IPS-18c (cell line): ENCODE measurements at regions not wholly inside any gene's neighbourhood (a gene's known extent, or its start where the extent isn't known, plus 50 kb on each side); places are given as distances from the start of the nearest gene placed in this dataset.
"Not testable (repeated sequence)": the region's sequence is repeated elsewhere in the genome, so short reads cannot be mapped to it uniquely, and the experiment has no call there.

Source experiments
- H3K4me3 ChIP-seq: 2 replicates; pipeline ENCODE4 v1.7.0; 2013; ENCODE audit warnings: low read depth, mild to moderate bottlenecking, low read length, moderate library complexity; ENCODE audit not compliant: insufficient read depth
- H3K9me3 ChIP-seq: one replicate; pipeline ENCODE4 v1.6.1; 2013; ENCODE audit warnings: mild to moderate bottlenecking, low read length, moderate library complexity; ENCODE audit not compliant: control insufficient read depth, insufficient read depth

DNA sequence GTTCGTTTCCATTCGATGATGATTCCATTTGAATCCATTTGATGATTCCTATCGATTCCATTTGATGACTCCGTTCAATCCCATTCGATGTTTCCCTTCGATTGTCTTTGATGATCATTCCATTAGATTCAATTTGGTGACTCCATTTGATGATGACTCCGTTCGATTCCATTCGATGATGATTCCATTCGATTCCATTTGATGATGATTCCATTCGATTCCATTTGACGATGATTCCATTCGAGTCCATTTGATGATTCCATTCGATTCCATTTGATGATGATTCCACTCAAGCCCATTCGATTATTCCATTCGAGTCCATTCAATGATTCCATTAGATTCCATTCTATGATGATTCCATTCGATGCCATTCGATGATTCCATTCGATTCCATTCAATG, 2730.6 kb downstream of the RPIA start:
- not testable (repeated sequence) for H3K4me3 ChIP-seq, H3K9me3 ChIP-seq

DNA sequence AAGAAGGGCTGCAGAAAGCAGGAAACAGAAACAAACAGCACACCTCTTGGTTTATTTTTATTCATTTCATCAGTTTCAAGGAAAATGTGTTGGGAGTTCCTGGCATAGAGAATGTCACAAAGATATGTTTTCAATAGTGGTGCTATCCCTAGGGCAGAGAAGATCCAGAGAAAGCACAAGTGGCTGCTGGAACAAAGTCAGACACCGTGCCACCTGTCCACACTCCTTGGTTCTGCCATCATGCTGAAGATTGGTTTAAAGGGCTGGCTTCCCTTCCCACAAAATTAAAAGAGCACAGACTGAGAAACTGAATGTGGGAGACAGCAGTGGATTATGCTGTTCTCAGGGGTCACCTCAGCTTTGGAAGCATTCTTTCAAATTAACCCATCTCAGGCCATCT, 2735.7 kb downstream of the RPIA start:
- not testable (repeated sequence) for H3K4me3 ChIP-seq, H3K9me3 ChIP-seq

DNA sequence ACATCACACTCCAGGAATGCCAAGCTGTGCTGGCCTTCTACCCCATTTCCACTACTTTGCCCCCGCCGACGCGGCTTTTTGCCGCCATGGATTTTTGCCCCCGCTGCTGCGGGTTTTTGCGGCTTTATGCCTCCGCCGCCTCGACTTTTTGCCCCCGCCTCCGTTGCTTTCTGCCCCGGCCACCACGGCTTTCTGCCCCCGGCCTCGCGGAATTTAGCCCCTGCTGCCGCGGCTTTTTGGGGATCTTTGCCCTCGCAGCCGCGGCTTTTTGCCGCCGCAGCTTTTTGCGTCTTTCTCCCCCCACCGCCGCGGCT, 2750.4 kb downstream of the RPIA start:
- not testable (repeated sequence) for H3K9me3 ChIP-seq
- peak overlapping the region; percentile 58; the same call in 1 of the 2 replicates for H3K4me3 ChIP-seq

- peak overlapping the region; percentile 58 for H3K4me3 ChIP-seq
Observed at GRCh38 chr2:91442246-91442905, 2750.9 kb downstream of the RPIA start.

DNA sequence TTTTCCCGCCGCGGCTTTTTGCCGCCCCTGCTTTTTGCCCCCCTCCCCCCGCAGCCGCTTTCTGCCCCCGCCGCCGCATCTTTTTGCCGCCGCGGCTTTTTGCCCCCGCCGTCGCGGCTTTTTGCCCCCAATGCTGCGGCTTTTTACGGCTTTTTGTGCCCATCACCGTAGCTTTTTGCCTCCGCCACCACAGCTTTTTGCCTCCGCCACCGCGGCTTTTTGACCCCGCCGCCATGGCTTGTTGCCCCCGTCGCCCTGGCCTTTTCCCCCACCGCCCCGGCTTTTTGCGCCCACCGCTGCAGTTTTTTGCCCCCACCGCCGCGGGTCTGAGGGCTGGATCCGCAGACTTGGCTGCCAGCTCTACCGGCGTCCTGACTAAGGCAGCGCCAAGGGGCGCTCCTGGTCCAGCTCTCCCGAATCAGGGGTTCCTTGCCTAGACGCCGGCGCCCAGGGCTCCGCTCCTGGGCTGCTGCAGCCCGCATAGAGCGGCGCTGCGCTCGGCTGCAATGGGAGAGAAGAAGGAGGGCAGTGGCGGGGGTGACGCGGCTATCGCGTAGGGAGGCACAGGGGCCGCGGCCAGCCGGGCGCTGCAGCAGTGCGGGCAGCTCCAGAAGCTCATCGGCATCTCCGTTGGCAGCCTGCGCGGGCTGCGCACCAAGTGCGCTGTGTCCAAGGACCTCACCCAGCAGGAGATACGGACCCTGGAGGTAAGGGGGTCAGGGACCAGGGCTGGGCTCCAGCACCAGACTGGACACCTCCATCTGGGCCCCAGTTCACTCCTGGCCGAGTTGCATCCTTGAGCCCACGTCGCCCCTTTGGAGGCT, 2751.6 kb downstream of the RPIA start:
- H3K9me3 ChIP-seq, result peaks cover 11% of the 10 kb centered on the region
- H3K4me3 ChIP-seq, result peak overlapping the region; percentile 58; the same call in 1 of the 2 replicates

More at GRCh38 chr2:91442246-91442905, 2750.9 kb downstream of the RPIA start:
- peaks cover 9% of the 10 kb centered on the region for H3K9me3 ChIP-seq

- H3K9me3 ChIP-seq, result peaks cover 11% of the 10 kb centered on the region
- not testable (repeated sequence) for H3K4me3 ChIP-seq
Observed at GRCh38 chr2:91443730-91444115, 2752.2 kb downstream of the RPIA start.

DNA sequence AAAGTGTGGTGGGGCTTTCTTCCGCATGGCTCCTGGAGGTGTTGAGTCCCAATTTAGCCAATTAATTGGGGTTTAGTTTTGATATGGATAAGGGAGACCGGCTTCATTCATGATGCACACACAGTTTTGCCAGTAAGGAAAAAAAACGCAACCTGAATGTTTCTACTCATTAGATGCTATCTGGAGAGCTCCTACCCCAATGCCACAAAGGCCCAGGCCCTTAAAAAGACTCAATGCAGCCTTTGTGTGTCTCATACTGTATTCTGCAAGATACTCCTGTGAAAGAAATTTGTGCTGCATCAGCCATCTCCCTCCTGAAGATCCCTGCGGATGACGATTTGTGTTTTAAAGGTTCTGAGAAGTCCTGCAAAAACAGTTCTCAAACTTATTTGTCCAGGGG, 2754.2 kb downstream of the RPIA start:
- H3K9me3 ChIP-seq, result peaks cover 11% of the 10 kb centered on the region
- H3K4me3 ChIP-seq, result not testable (repeated sequence)

GRCh38 chr2:91446489-91446888, 2755.0 kb downstream of the RPIA start:
- not testable (repeated sequence) for H3K4me3 ChIP-seq
- H3K9me3 ChIP-seq, result peaks cover 11% of the 10 kb centered on the region

- peaks cover 11% of the 10 kb centered on the region for H3K9me3 ChIP-seq
Observed at GRCh38 chr2:91446915-91447314, 2755.4 kb downstream of the RPIA start.

DNA sequence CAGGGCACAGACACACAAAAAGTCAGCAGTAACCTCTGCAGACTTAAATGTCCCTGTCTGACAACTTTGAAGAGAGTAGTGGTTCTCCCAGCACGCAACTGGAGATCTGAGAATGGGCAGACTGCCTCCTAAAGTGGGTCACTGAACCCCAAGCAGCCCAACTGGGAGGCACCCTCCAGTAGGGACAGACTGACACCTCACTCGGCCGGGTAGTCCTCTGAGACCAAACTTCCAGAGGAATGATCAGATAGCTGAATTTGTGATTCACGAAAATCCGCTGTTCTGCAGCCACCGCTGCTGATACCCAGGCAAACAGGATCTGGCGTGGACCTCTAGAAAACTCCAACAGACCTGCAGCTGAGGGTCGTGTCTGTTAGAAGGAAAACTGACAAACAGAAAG, 2756.0 kb downstream of the RPIA start:
- not testable (repeated sequence) for H3K4me3 ChIP-seq, H3K9me3 ChIP-seq

More at GRCh38 chr2:91446915-91447314, 2755.4 kb downstream of the RPIA start:
- H3K4me3 ChIP-seq, result not testable (repeated sequence)

DNA sequence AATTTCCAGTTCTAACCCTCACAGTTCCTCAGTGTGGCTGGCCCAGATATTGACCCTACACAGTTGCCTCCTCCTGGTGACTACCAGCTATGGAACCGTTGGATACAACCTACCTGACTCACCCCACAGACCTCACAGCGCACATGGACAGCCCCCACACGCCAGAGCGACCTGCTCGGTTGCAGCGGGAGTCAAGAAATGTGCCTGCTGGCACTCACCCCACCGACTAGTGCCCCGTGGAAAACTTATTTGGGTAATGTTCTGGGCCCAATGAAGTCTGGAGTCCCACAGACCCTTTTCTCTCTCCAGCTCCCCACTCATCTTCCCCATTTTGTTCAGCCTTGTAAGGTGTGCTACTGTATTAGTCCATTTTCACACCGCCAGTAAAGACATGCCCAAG, 2770.8 kb downstream of the RPIA start:
- not testable (repeated sequence) for H3K4me3 ChIP-seq, H3K9me3 ChIP-seq

GRCh38 chr2:91463007-91463406, 2771.5 kb downstream of the RPIA start:
- not testable (repeated sequence) for H3K4me3 ChIP-seq, H3K9me3 ChIP-seq

DNA sequence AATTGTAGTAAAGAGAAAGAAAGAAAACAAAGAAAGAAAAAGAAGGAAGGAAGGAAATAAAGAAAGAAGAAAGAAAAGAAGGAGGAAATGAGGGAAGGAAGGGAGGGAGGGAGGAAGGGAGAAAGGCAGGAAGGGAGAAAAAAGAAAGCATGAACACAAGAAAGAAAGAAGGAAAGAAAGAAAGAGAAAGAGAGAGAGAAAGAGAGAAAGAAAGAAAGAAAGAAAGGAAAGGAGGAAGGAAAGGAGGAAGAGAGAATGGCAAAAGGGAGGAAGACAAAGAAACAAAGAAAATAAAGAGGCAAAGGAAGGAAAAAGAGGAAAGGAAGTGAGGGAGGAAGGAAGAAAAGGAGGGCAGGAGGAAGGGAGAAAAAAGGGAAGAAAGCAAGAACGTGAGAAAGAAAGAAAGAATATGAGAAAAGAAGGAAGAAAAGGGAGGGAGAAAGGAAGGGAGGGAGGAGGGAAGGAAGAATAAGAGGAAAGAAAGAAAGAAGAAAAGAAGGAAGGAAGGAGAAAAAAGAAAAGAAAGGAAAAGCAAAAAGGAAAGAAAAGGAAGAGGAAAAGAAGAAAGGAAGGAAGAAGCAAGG, 2775.4 kb downstream of the RPIA start:
- not testable (repeated sequence) for H3K9me3 ChIP-seq, H3K4me3 ChIP-seq

DNA sequence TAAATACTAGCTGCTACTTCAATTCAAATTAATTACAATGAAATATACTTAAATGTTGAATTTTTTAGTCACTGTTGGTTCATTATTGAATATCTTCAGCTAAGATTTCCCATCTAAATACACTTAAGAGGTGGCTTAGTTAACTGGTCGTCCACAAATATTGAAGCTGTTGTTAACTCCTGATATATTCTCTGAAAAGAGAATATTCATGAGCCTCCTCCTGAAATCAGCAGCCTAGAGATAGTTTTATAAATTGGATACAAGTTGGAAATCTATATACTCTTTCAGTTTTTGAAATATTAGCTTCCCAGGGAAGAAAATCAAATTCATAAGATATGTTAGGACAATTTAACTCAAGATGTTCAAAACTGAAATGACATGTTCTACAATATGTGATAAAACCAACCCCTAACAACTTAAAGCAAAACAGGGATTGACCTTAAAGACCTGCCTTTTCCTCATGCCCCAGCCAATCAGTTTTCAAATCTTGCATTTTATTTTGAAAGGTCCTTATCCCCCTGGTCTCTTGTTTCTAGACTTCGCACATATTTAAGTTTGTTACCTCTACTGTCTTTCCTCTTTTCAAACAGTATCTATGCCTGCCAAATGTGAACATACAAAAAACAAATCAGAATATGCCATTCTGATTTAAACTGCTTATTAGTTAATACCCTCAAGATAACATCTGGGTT, 2784.9 kb downstream of the RPIA start:
- not testable (repeated sequence) for H3K9me3 ChIP-seq, H3K4me3 ChIP-seq

DNA sequence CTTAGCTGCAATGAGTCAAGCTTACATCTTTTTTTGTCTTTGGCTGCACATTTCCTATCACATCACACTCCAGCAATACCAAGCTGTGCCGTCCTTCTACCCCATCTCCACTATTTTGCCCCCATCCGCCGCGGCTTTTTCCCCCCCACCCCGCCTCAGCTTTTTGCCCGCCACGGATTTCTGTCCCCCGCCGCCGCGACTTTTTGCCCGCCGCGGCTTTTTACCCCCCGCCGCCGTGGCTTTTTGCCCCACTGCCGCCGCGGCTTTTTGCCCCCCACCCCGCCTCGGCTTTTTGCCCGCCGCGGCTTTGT, 2785.4 kb downstream of the RPIA start:
- not testable (repeated sequence) for H3K4me3 ChIP-seq, H3K9me3 ChIP-seq

- not testable (repeated sequence) for H3K9me3 ChIP-seq, H3K4me3 ChIP-seq
Observed at GRCh38 chr2:91477291-91477690, 2785.8 kb downstream of the RPIA start.

- H3K9me3 ChIP-seq, result peaks cover 2% of the 10 kb centered on the region
- peak overlapping the region; percentile 50; the same call in 1 of the 2 replicates for H3K4me3 ChIP-seq
Observed at GRCh38 chr2:91477731-91478672, 2786.5 kb downstream of the RPIA start.
